T-helper 9 cell (primary cell): ENCODE measurements at regions not wholly inside any gene's neighbourhood (a gene's known extent, or its start where the extent isn't known, plus 50 kb on each side); places are given as distances from the start of the nearest gene placed in this dataset.

Experiments used
- DNase-seq: peaks from one replicate; pipeline ENCODE4 v3.0.0-alpha.2; 2020

GRCh38 chr7:131895541-131896164 is 339.2 kb upstream of the PODXL start:
- DNase-seq = no peak

GRCh38 chr7:131893631-131894340 is 337.4 kb upstream of the PODXL start:
- DNase-seq = no peak

- no peak for DNase-seq
These were observed 333.7 kb upstream of the PODXL start for GRCh38 chr7:131890176-131890575.

- DNase-seq = no peak
These were observed 333.2 kb upstream of the PODXL start for GRCh38 chr7:131889572-131890150.

GRCh38 chr7:131883769-131884168 is 327.3 kb upstream of the PODXL start:
- no peak for DNase-seq

- DNase-seq = no peak
These were observed 326.8 kb upstream of the PODXL start for GRCh38 chr7:131883196-131883595.

- no peak for DNase-seq
These were observed 325.9 kb upstream of the PODXL start for GRCh38 chr7:131882321-131882720.

- DNase-seq = no peak
These were observed 323.6 kb upstream of the PODXL start for GRCh38 chr7:131880078-131880477.

GRCh38 chr7:131879424-131879823 is 323.0 kb upstream of the PODXL start:
- DNase-seq = no peak

GRCh38 chr7:131878777-131879176 is 322.3 kb upstream of the PODXL start:
- DNase-seq = no peak

- DNase-seq = no peak
These were observed 317.2 kb upstream of the PODXL start for GRCh38 chr7:131873581-131873980.

- DNase-seq = no peak
These were observed 313.6 kb upstream of the PODXL start for GRCh38 chr7:131869986-131870385.

GRCh38 chr7:131869169-131869844 is 312.9 kb upstream of the PODXL start:
- DNase-seq = no peak

- no peak for DNase-seq
These were observed 311.0 kb upstream of the PODXL start for GRCh38 chr7:131867461-131867860.

GRCh38 chr7:131865911-131866310 is 309.5 kb upstream of the PODXL start:
- no peak for DNase-seq

- no peak for DNase-seq
These were observed 305.4 kb upstream of the PODXL start for GRCh38 chr7:131861620-131862346.

- DNase-seq = peak; percentile 6
These were observed 302.9 kb upstream of the PODXL start for GRCh38 chr7:131859147-131859821.

GRCh38 chr7:131858611-131859010 is 302.2 kb upstream of the PODXL start:
- no peak for DNase-seq

GRCh38 chr7:131849472-131849871 is 293.0 kb upstream of the PODXL start:
- DNase-seq = no peak

- DNase-seq = no peak
These were observed 291.6 kb upstream of the PODXL start for GRCh38 chr7:131848033-131848432.

- no peak for DNase-seq
These were observed 289.3 kb upstream of the PODXL start for GRCh38 chr7:131845573-131846314.

GRCh38 chr7:131844369-131844768 is 287.9 kb upstream of the PODXL start:
- DNase-seq = no peak
